Astrocyte (in vitro differentiated cells and primary cell): ENCODE measurements at regions not wholly inside any gene's neighbourhood (a gene's known extent, or its start where the extent isn't known, plus 50 kb on each side); places are given as distances from the start of the nearest gene placed in this dataset.

Experiments
- EZH2 ChIP-seq: IDR thresholded peaks from 2 replicates; pipeline ENCODE4 v1.6.1; 2012; ENCODE audit warnings: mild to moderate bottlenecking, low read length, inconsistent platforms; ENCODE audit not compliant: insufficient read depth
- TF ChIP-seq, protein P1 (sequence below): IDR thresholded peaks from 2 replicates; pipeline ENCODE4 v1.5.1; 2011; ENCODE audit warnings: low read depth, mild to moderate bottlenecking, inconsistent platforms, low read length, moderate library complexity; ENCODE audit not compliant: insufficient read depth

DNA sequence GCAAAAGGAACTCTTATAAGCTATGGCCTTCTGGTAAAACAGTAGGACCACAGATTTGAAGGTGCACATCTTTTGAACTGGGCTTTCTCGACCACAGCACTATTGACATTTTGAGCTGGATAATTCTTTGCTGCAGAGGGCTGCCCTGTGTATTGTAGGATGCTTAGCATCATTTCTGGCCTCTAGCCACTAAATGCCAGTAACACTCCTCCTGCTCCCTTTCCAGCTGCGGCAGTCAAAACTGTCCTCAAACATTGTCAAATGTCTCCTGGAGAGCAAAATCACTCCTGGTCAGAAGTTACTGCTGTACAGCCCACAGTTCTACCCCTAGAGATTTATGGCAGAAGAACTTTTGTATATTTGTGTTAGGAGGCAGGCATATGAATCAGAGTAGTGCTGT is 836.7 kb downstream of the PLA2G4A start:
- TF ChIP-seq, protein P1, sequence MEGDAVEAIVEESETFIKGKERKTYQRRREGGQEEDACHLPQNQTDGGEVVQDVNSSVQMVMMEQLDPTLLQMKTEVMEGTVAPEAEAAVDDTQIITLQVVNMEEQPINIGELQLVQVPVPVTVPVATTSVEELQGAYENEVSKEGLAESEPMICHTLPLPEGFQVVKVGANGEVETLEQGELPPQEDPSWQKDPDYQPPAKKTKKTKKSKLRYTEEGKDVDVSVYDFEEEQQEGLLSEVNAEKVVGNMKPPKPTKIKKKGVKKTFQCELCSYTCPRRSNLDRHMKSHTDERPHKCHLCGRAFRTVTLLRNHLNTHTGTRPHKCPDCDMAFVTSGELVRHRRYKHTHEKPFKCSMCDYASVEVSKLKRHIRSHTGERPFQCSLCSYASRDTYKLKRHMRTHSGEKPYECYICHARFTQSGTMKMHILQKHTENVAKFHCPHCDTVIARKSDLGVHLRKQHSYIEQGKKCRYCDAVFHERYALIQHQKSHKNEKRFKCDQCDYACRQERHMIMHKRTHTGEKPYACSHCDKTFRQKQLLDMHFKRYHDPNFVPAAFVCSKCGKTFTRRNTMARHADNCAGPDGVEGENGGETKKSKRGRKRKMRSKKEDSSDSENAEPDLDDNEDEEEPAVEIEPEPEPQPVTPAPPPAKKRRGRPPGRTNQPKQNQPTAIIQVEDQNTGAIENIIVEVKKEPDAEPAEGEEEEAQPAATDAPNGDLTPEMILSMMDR, result no peak
- TF ChIP-seq EZH2, result no peak
